Stimulated activated CD4-positive, alpha-beta T cell treated with anti-CD3 and anti-CD28 coated beads, Interleukin-1b, Interleukin-23, amount 100 ng/mL, for 4 hours (primary cell): ENCODE measurements at regions not wholly inside any gene's neighbourhood (a gene's known extent, or its start where the extent isn't known, plus 50 kb on each side); places are given as distances from the start of the nearest gene placed in this dataset.
"Not testable (repeated sequence)": the region's sequence is repeated elsewhere in the genome, so short reads cannot be mapped to it uniquely, and the experiment has no call there.

Experiments used
- DNase-seq, 2 donors: peaks; one replicate each; pipeline ENCODE4 v3.0.0-alpha.2; 2020; ENCODE audit warnings: low read depth in 2 of 2

- no peak for DNase-seq
These were observed 52.7 kb upstream of the NCK2 start for GRCh38 chr2:105691947-105692390.

DNA sequence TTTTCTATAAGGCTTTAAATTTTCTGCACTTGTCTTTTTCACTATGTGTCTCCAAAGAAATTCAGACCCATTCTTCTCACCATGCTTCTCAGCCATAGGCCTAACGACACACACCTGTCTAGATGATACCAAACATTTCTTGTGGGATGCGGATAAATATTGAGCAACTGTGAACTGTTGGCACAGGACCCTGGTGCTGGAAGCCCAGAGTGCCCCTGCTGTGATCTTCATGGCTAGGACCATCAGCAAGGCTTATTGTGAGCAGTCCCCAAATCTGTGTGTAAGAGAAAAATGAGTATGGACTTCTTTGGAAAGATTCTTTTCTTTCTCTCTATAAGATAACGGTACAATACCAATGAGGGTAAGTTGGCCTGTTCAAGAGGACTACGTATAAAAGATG is 54.1 kb upstream of the NCK2 start:
- no peak for DNase-seq

- DNase-seq, result no peak
These were observed 55.2 kb upstream of the NCK2 start for GRCh38 chr2:105689484-105689883.

GRCh38 chr2:105688946-105689345 is 55.8 kb upstream of the NCK2 start:
- no peak for DNase-seq

DNA sequence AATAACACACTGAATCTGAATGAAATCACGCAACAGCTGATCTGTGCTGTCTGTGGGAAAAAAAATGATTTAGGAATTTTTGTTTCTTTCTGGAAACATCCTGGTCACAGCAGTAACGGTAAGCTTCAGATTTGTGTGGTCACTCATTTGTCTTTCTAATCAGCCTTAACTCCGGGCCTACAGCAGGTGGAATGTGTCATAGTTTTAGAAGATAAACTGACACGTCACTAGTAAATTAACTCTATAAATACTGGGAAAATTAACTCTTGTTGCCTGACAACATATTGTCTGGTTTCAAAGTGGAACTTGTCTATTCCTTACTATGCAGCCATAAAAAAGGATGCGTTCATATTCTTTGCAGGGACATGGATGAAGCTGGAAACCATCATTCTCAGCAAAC is 58.1 kb upstream of the NCK2 start:
- DNase-seq, result no peak

DNA sequence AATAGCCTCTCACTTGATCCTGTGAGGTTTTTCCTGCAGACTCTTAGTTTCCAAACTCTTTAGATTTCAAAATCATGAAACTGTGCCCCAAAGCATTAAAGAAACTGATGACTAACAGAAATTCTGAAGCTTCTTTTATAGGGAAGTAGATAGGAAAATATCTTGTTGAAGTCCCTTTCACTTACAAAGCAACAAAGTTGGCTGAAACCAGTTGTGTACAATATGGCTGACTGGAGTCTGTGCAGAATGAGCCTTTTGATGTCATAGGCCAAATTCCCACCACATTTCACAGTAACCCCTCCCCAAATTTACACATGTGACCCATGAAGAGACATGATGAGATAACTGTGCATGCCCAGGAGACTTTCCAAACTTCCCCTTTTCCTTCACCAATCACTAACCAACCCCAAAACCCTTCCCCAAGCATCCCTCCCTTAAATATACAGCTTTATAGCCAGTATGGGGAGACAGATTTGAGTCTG is 61.7 kb upstream of the NCK2 start:
- DNase-seq, result no peak

- no peak for DNase-seq
These were observed 62.3 kb upstream of the NCK2 start for GRCh38 chr2:105682401-105682800.

GRCh38 chr2:105681927-105682326 is 62.8 kb upstream of the NCK2 start:
- DNase-seq, result no peak

- no peak for DNase-seq
These were observed 64.4 kb upstream of the NCK2 start for GRCh38 chr2:105680357-105680756.

- no peak for DNase-seq
These were observed 66.4 kb upstream of the NCK2 start for GRCh38 chr2:105678346-105678745.

GRCh38 chr2:105677901-105678300 is 66.8 kb upstream of the NCK2 start:
- no peak for DNase-seq

DNA sequence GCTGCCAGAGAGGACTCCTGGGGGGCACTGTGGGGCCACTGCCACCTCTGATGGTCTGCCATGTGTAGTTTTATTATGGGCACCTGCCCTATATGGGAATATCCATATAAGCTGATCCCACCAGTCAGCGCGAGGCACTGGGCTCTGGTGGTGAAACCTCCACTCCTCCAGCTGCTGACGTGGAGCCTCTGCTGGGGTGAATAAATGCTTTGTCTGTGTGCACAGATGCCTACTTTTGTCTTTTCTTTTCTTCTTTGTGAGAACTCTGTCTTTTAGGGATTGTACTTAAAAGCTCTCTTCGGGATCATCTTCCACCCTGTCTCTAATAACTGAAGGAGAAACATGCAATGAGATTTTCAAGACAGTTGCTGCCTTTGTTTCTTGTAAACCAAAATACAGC is 68.9 kb upstream of the NCK2 start:
- DNase-seq, result no peak

GRCh38 chr2:105674859-105675541 is 69.7 kb upstream of the NCK2 start:
- peak; percentile 15 to 17 for DNase-seq

DNA sequence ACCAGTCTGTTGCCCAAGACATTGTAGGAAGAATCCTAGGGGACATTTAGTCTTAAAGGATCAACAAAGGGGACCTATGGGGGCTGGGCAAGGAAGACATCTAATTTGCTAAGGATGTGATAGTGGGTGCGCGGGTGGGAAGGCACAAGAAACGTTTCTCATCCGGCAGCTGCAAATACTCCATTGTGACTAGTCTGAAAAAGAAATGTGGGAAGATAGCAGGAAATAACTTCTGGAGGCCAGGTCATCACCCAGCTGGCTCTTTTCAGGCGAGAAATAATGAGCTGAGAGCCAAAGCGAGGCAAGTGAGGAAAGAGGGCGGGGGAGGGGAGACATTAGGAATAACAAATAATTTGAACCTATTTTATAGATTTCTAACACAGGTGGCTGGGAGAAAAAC is 70.3 kb upstream of the NCK2 start:
- no peak for DNase-seq

- DNase-seq, result no peak
These were observed 73.6 kb upstream of the NCK2 start for GRCh38 chr2:105671156-105671555.

DNA sequence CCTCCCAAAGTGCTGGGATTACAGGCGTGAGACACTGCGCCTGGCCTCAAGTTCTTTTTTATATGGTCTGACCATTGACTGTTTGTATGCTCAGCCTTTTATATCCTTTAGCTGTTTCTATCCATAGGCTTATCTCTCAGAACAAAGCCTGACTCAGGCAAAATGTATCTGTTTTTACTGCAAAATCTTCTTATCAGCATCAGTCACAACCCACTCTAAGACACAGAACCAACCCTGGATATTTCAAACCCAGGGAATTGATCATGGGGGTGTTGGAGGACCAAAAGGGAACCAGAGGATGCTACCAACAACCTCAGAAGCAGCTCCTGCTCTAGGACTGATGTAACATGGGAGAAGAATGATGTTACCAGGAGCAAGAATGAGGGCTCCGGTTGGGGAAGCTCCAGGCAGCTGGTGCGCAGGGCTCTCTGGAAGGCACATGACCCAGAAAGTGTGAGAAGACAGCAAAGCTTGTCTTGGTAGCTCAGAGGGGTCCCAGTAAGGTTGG is 75.3 kb upstream of the NCK2 start:
- no peak for DNase-seq

DNA sequence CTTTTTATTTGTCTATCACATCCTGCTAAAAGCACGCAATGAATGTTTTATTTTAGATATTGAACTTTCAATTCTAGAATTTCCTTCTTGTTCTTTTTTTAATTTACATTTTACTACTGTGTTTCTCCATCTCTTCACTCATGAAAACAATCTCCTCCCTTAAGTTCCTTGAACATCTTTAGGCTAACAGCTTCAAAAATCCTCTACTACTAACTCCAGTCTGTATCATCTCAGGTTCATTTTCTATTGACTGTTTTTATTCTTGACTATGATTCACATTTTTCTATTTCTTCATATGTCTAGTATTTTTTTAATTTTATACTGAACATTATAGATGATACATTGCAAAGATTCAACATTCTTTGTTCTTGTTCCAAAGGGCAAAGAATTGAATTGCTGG is 79.2 kb upstream of the NCK2 start:
- no peak for DNase-seq

DNA sequence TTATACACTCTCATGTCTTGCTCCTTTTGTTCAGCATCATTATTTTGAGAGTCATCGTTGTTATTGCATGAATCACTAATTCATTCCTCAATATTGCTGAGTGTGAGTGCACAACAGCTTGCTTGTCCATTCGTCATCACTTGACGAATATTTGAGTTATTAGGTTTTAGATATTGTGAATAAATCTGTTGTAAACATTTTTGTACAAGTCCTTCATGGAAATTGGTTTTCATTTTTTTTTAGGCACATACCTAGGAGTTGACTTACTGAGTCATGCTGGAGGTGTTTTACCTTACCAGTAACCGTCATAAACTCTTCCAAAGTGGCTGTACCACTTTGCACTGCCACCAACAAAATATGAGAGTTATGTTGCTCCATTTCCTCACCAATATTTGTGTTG is 84.2 kb upstream of the NCK2 start:
- DNase-seq, result no peak

DNA sequence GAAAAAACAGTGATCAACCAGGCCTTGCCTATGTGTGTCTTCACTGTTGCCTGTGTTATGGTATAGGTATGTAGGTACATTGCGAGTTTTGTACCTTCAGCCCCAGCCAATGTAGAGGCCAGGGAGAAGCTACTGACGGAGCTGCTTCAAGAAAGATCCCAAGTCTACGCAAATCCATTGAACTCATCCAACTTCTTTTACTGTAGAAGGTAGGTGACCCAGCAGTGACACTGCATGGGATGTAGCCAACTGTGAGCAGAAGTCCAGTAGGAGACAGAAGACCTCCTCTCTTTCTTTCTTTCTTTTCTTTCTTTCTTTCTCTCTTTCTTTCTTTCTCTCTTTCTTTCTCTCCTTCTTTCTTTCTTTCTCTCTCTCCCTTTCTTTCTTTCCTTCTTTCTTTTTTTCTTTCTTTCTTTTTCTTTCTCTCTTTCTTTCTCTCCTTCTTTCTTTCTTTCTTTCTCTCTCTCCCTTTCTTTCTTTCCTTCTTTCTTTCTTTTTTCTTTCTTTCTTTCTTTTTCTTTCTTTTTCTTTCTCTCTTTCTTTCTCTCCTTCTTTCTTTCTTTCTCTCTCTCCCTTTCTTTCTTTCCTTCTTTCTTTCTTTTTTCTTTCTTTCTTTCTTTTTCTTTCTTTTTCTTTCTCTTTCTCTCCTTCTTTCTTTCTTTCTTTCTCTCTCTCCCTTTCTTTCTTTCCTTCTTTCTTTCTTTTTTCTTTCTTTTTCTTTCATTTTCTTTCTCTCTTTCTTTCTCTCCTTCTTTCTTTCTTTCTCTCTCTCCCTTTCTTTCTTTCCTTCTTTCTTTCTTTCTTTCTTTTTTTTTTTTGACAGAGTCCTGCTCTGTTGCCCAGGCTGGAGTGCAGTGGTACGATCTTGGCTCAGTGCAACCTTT is 88.7 kb upstream of the NCK2 start:
- DNase-seq, result not testable (repeated sequence)

DNA sequence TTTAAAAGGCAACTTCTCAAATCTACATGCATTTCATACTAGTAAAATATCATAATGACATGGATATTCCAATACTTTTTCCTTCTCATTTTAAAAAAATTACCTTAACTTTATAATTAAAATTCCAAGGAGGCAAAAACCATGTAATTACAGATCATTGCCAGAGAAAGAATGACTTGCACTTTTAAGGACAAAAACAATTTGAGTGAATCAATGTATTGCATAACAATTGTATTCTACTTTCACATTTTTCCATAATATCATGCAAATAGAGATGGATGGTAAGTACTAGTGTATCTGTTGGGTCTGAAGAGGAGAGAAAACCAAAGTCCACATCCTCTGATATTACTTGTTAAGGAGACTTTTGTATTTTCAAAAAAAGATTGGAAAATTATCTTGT is 89.5 kb upstream of the NCK2 start:
- DNase-seq, result no peak

DNA sequence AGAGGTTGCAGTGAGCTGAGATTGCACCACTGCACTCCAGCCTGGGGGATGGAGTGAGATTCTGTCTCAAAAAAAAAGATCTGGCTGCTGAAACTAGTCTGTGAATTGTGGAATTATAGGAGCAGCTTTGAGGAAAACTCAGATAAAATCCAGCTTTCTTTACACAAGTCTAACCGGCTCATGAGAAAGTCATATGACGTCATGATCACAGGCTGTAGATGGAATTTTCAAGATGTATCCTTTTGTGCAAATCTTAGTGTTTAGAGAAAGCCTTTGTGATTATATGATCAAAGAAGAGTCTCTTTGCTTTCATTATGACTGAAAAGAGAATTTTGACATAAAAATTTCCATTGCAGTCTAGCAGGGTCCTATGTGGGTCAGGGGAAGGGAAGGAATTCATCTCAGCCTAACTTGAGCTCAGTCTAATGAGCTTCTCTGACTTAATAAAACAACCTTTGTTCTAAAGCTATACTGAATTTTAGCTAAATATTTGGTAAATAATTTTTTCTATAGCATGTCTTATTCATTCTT is 90.2 kb upstream of the NCK2 start:
- DNase-seq, result no peak

DNA sequence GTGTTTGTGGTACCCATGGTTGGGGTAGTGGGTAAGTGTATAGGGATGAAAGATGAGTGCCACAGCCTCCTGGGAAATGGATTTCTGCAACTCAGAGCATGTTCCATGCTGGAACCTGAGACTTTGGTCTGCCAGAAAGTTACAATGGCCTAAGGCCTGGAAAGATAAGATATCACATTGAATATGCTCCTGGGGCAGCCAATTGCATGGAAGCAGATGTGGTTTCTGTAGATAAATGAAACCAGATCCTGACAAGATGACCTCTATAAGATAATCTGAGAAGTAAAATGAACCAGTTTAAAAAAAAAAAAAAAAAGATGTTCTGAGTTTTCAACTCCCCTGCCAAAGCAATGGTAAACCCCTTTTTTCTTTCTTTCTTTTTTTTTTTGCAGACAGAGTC is 91.4 kb upstream of the NCK2 start:
- DNase-seq, result no peak
